IPS-20b (cell line): ENCODE measurements at regions not wholly inside any gene's neighbourhood (a gene's known extent, or its start where the extent isn't known, plus 50 kb on each side); places are given as distances from the start of the nearest gene placed in this dataset.

Source experiments
- H3K27ac ChIP-seq: one replicate; pipeline ENCODE4 v1.5.1; 2013; ENCODE audit warnings: low read length
- H3K27me3 ChIP-seq: 2 replicates; pipeline ENCODE4 v1.6.1; 2013; ENCODE audit warnings: mild to moderate bottlenecking, low read length, inconsistent platforms; ENCODE audit not compliant: insufficient read depth
- H3K36me3 ChIP-seq: 2 replicates; pipeline ENCODE4 v1.6.1; 2013; ENCODE audit warnings: low read depth, mild to moderate bottlenecking, inconsistent platforms, low read length, moderate library complexity; ENCODE audit not compliant: insufficient read depth
- H3K4me1 ChIP-seq: 2 replicates; pipeline ENCODE4 v1.6.1; 2013; ENCODE audit warnings: mild to moderate bottlenecking, control low read depth, inconsistent platforms, low read length, moderate library complexity; ENCODE audit not compliant: insufficient read depth
- H3K4me3 ChIP-seq: 2 replicates; pipeline ENCODE4 v1.5.1; 2013; ENCODE audit warnings: mild to moderate bottlenecking, low read length, inconsistent platforms
- H3K9ac ChIP-seq: 2 replicates; pipeline ENCODE4 v1.6.1; 2013; ENCODE audit warnings: low read depth, mild to moderate bottlenecking, inconsistent platforms, low read length, moderate library complexity
- H3K9me3 ChIP-seq: 2 replicates; pipeline ENCODE4 v1.6.1; 2013; ENCODE audit warnings: mild to moderate bottlenecking, low read depth, low read length, inconsistent platforms; ENCODE audit not compliant: insufficient read depth

DNA sequence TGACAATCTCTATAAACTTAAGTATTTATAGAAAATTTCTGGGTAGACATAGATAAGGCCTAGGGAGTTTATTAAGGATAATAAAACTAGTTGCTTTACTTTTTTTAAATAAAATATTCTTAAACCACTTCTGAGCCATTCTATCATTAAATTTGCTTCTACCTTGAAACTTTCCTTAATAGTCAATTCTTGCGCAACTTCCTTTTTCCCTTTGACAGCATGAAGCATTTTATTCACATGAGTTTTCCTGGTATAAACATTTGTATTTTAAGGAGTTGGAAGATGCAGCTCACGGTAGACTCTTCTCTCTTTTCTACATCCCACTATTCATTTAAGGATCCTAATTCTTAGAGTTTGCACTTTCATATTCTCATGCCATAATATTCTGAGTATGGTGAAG, 75.8 kb upstream of the DPH5 start:
- H3K9ac ChIP-seq = no peak overlapping the region
- no peaks in the 10 kb centered on the region for H3K9me3 ChIP-seq

DNA sequence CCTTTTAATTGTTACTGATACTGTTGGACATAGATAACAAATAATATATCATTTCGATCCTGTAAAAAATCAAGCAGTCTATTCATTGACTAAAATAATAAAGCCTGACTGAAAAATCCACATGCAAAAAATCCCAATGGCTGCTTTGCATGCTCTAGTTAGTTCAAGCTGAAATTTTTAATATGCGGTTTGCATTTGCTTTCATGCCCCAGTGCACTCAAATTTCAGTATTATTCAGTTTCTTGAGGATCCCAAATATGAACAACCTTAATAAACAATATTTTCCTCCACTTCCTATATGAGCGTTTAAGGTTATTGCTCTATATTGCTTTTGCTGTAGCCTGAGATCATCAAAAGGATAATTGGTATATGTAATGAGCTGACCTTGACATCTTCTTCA, 75.1 kb upstream of the DPH5 start:
- Histone ChIP-seq H3K4me3 (no peak overlapping the region), H3K27me3 (no peaks in the 10 kb centered on the region), H3K9ac (no peak overlapping the region), H3K36me3 (no peaks in the 10 kb centered on the region), H3K4me1 (no peaks in the 10 kb centered on the region), H3K9me3 (no peaks in the 10 kb centered on the region), H3K27ac (no peak overlapping the region)

More for the DNA sequence above, 75.8 kb upstream of the DPH5 start:
- Histone ChIP-seq H3K27me3 (no peaks in the 10 kb centered on the region), H3K4me1 (no peaks in the 10 kb centered on the region), H3K4me3 (no peak overlapping the region), H3K36me3 (no peaks in the 10 kb centered on the region), H3K27ac (no peak overlapping the region)

DNA sequence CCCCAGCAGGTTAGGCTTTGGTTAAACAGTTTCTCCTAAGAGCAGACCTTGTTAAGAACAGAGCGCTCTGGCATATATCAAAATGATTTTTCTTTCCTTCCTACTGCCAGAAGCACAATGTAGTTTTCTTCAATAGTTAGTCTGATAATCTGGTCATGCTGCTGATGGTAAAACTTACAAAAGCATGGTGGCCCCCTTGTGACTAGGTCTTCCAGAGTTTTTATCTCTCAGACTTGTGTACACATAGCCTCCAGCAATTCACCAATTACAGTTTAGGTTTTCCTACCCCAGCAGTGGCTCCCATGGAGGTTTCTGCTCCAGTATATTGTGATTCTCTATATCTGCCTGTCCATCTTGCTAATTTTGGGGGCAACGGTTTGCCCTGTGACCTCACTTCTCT, 73.3 kb upstream of the DPH5 start:
- Histone ChIP-seq H3K27ac (no peak overlapping the region), H3K9me3 (no peaks in the 10 kb centered on the region)

DNA sequence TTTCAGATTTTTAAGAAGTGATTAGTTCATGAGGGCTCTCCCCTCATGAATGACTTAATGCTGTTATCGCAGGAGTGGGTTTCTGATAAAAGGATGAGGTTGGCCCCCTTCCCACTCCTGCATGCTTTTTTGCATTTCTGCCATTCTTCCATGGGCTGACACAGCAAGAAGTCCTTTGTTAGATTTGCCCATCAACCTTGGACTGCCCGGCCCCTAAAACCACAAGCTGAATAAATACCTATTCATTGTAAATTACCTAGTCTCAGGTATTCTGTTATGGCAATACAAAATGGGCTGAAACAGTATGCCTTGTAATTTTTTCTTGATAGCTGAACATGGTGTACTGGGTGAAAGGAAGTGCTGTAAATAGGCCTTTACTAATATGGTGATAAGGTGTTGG, 72.7 kb upstream of the DPH5 start:
- no peaks in the 10 kb centered on the region for H3K36me3 ChIP-seq
- H3K27me3 ChIP-seq = no peaks in the 10 kb centered on the region
- H3K4me1 ChIP-seq = no peaks in the 10 kb centered on the region
- no peak overlapping the region for H3K27ac ChIP-seq
- no peak overlapping the region for H3K9ac ChIP-seq
- H3K4me3 ChIP-seq = no peak overlapping the region
- H3K9me3 ChIP-seq = no peaks in the 10 kb centered on the region

More for the DNA sequence above, 73.3 kb upstream of the DPH5 start:
- Histone ChIP-seq H3K27me3 (no peaks in the 10 kb centered on the region), H3K9ac (no peak overlapping the region), H3K4me3 (no peak overlapping the region), H3K36me3 (no peaks in the 10 kb centered on the region), H3K4me1 (no peaks in the 10 kb centered on the region)

DNA sequence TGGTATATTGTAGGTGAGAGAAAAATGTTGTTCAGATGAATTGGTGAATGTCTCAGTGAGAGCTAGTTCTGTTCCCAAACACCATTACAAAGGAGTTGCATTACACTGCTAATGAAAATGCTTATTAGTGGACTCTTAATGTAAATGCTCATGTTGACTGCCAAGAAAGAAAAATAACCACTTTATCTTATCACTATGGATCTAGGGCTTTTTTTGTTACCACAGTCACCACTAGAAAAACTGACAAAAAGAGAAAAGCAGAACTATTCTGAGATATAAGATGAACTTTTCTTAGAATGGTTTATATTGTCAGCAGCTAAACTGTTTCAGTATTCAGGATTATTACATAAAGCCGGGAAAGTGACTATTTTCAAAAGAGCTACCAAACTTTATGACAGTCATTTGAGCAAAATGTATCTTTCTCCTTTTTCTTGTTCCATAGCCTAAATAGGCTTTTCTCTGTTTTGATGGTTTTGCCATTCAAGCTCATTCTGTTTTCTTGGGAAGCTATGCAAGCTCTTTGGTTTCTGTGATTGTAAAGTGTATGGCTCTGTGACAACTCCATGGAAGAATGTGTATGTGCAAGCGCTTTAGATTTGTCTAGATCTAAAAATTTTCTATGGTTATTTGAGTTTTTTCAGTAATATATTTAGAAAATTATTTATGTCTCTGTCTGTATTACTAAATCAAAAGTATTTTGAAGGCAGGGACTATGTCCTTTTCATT, 64.2 kb upstream of the DPH5 start:
- Histone ChIP-seq H3K9me3 (no peaks in the 10 kb centered on the region), H3K27ac (no peak overlapping the region), H3K9ac (no peak overlapping the region)

DNA sequence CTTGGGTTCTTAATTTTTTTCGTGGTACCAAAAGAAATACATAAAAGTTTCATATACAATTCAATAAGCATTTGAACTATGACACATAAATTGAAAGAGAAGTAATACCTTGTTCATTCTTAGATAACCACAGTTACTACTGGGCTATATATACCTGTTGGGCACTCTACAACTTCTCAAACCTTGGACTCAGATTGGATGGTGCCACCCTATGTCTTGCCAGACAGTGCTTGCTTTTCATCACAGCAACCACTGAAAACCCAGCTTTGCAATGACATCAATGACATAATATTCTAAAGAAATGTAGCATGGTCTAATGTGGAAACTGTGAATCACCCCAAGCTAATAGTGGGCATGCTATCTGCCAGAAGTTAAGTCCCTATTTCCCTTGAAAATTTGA, 62.8 kb upstream of the DPH5 start:
- Histone ChIP-seq H3K27me3 (no peaks in the 10 kb centered on the region), H3K9ac (no peak overlapping the region), H3K4me1 (no peaks in the 10 kb centered on the region), H3K9me3 (no peaks in the 10 kb centered on the region), H3K27ac (no peak overlapping the region), H3K36me3 (no peaks in the 10 kb centered on the region), H3K4me3 (no peak overlapping the region)

More for the DNA sequence above, 64.2 kb upstream of the DPH5 start:
- H3K4me3 ChIP-seq = no peak overlapping the region
- no peaks in the 10 kb centered on the region for H3K4me1 ChIP-seq
- H3K27me3 ChIP-seq = no peaks in the 10 kb centered on the region
- H3K36me3 ChIP-seq = no peaks in the 10 kb centered on the region

DNA sequence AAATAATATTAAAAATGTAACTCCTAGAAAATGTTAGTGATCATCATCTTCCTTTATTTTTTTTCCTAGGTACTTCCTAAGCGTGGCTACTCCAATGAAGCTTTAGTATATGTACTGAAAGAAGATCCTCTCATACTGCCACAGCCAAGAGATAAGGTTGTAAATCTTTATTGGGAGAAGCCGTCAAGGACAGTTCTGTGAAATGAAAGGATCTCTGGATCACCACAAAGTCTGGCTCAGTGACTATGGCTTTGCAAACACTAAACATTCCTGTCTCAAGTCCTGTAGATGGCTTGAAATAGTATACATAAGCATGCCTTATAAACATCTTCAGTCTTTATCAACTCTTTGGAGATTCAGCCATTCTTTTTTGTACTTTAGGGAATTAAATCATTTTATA, 61.2 kb upstream of the DPH5 start:
- H3K4me3 ChIP-seq = no peak overlapping the region
- no peaks in the 10 kb centered on the region for H3K27me3 ChIP-seq
- no peaks in the 10 kb centered on the region for H3K9me3 ChIP-seq
- no peaks in the 10 kb centered on the region for H3K36me3 ChIP-seq
- no peaks in the 10 kb centered on the region for H3K4me1 ChIP-seq
- no peak overlapping the region for H3K27ac ChIP-seq
- H3K9ac ChIP-seq = no peak overlapping the region

DNA sequence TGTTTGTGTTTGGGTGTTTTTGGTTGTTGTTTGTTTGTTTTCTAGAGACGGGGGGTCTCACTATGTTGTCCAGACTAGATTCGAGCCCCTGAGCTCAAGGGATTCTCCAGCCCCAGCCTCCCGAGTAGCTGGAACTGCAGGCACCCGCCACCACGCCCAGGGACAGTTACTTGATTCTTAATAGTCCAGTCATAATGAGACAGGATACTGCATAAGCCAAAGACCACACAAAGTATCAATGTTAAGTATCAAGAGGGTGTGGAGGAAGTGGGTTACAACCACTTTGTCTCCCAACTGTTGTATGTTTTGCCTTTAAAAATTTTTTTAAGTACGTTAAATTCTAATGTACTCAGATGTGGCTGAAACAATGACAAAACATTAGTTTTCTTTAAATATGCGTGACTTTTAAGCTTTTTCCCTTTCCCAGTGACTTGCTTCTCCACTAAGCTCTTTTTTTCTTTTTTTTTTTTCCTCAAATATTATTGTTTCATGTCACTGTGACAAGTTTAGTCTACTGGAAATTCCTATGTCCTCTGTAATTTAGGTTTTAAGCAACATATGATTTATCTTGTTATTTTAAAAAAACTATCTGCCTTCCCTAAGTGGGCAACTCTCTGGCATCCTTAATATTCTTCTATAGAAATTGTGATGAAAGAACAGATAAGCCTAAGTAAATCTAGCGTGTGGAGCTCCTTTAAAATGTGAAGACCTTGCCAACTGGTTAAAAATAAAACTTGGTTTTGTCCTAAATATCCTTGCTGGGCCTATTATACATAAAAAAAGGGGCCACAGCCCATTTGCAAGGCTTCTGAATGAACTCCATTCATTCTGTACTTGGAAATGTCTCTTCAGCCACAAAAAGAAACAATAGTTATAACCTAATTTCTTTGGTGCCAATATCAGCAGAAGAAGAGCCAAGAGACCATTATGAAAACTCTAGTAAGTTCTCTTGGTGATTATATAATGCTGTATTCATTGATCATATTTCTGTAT, 56.2 kb upstream of the DPH5 start:
- Histone ChIP-seq H3K27me3 (no peaks in the 10 kb centered on the region), H3K4me1 (no peaks in the 10 kb centered on the region), H3K27ac (no peak overlapping the region), H3K9ac (no peak overlapping the region), H3K4me3 (no peak overlapping the region), H3K36me3 (no peaks in the 10 kb centered on the region), H3K9me3 (no peaks in the 10 kb centered on the region)

DNA sequence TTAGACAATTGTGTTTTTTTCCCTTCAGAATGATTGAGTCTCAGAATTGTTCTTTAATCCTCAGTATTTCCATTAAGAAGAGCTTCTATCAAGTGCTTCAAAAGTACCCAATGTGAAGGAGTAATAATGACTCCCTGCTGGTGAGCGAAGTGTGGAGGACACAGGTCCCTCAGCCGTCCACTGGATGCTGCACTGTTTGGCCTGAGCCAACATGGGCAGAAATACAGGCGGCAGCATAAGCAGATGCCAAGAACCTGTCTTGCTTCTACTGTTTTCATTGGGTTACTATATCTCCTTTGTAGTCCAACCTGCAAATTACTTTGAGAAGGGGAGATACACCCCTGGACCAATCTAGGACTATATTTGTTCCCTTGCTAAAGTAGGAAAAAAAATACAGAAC, 55.3 kb upstream of the DPH5 start:
- H3K4me3 ChIP-seq = no peak overlapping the region
- H3K9ac ChIP-seq = no peak overlapping the region
- H3K36me3 ChIP-seq = no peaks in the 10 kb centered on the region
- no peak overlapping the region for H3K27ac ChIP-seq
- H3K27me3 ChIP-seq = no peaks in the 10 kb centered on the region
- H3K4me1 ChIP-seq = no peaks in the 10 kb centered on the region; the same call in 1 of the 2 replicates
- H3K9me3 ChIP-seq = no peaks in the 10 kb centered on the region

DNA sequence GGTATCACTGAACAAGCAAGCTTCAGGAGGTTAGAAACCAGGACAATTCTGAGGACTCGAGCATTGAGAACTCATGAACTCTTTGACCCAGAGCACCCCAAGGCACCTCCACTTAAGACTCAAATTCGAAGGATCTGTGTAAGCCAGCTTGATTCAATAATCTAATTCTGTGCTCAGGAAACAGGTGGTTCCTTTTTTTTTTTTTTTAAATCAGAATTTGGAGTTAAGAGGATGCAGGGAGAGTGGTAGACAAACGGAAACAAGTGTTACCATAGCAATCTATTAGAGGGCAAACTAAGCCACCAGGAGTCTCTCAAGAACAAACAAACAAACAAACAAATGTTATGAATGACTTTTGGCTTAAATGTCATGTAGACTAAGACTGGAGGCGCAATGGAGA, 53.8 kb upstream of the DPH5 start:
- Histone ChIP-seq H3K27ac (no peak overlapping the region), H3K36me3 (no peaks in the 10 kb centered on the region), H3K9ac (no peak overlapping the region), H3K4me1 (no peaks in the 10 kb centered on the region; the same call in 1 of the 2 replicates), H3K27me3 (no peaks in the 10 kb centered on the region), H3K4me3 (no peak overlapping the region), H3K9me3 (no peaks in the 10 kb centered on the region)

DNA sequence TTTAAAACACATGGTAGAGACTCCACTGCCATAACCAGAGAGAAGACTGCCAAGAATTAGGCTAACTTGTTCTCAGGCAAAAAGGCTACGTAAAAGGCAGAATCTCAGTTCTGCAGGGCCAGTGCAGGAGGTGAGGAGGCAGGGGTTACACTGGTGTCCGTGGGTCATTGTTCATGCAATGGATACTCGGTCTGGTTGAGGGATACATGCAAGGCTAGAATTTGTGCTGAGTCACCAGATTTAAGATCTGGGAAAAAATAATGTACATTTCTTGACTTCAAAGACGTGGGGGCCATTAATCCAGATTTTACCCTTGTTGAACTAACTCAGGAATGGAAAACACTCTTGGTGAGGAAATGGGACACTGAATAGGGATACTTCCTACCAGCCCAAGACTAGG, 52.3 kb upstream of the DPH5 start:
- H3K4me1 ChIP-seq = no peaks in the 10 kb centered on the region; the same call in 1 of the 2 replicates
- H3K9me3 ChIP-seq = no peaks in the 10 kb centered on the region
- H3K27ac ChIP-seq = no peak overlapping the region
- no peak overlapping the region for H3K9ac ChIP-seq
- H3K27me3 ChIP-seq = no peaks in the 10 kb centered on the region
- H3K36me3 ChIP-seq = no peaks in the 10 kb centered on the region
- H3K4me3 ChIP-seq = no peak overlapping the region

DNA sequence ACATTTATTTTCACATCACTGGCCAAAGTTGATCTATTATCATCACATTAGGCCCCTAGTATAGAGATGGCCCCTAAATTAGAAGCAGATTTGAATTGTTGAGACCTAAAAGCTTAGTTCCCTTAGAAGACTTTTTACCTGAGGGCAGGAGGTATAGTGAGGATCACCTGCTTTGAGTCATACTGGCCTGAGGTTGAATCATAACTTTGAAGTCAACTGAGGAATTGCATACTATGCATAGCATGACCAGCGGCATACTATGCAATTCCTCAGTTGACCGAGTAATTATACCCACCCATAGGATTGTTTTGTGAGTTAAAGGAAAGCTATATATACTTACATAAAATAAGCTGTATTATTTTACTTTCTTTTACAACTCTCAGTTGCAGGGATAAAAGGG, 50.3 kb upstream of the DPH5 start:
- no peak overlapping the region for H3K27ac ChIP-seq
- H3K36me3 ChIP-seq = no peaks in the 10 kb centered on the region
- H3K27me3 ChIP-seq = no peaks in the 10 kb centered on the region
- H3K4me1 ChIP-seq = no peaks in the 10 kb centered on the region; the same call in 1 of the 2 replicates
- H3K9me3 ChIP-seq = no peaks in the 10 kb centered on the region
- H3K4me3 ChIP-seq = no peak overlapping the region
- H3K9ac ChIP-seq = no peak overlapping the region
